Stomach (tissue), 8 donors: ENCODE measurements at regions not wholly inside any gene's neighbourhood (a gene's known extent, or its start where the extent isn't known, plus 50 kb on each side); places are given as distances from the start of the nearest gene placed in this dataset.

Source experiments
- DNase-seq, 2 donors: peaks; one replicate each; pipeline versions ENCODE4 v3.0.0 to v3.0.0-alpha.2; 2013 to 2019
- H3K27ac ChIP-seq, 5 donors: fragments of 200-600 bp in 4 of 5; sonication (generic) in 4 of 5; one replicate each; pipeline ENCODE4 v1.5.1; 2013 to 2019; ENCODE audit warnings: mild to moderate bottlenecking in 1 of 5, moderate library complexity in 1 of 5
- H3K27me3 ChIP-seq, 3 donors: fragments of 200-600 bp; sonication (generic); one replicate each; pipeline ENCODE4 v1.5.1; 2017 to 2019; ENCODE audit warnings: mixed run types in 1 of 3
- H3K36me3 ChIP-seq, 4 donors: fragments of 200-600 bp; sonication (generic); 1 replicate in 3 of 4; 2 replicates in 1 of 4; pipeline ENCODE4 v1.5.1; 2016 to 2019
- H3K4me1 ChIP-seq, 4 donors: fragments of 200-600 bp; sonication (generic); one replicate each; pipeline ENCODE4 v1.5.1; 2016 to 2019
- H3K4me3 ChIP-seq, 4 donors: fragments of 200-600 bp; sonication (generic) in 3 of 4; one replicate each; pipeline ENCODE4 v1.5.1; 2016 to 2019; ENCODE audit warnings: mild to moderate bottlenecking in 1 of 4
- H3K9me3 ChIP-seq, 4 donors: fragments of 200-600 bp; sonication (generic); one replicate each; pipeline ENCODE4 v1.5.1; 2016 to 2019
- EP300 ChIP-seq: sonication (generic); formaldehyde crosslinking; IDR thresholded peaks from one replicate; pipeline ENCODE4 v1.6.1; 2017; ENCODE audit warnings: antibody characterized with exemption
- POLR2A ChIP-seq, 4 donors: fragments of 450-650 bp; IDR thresholded peaks; one replicate each; pipeline ENCODE4 v1.6.1; 2016; ENCODE audit warnings: antibody characterized with exemption in 4 of 4, control low read depth in 2 of 4, mild to moderate bottlenecking in 1 of 4, moderate library complexity in 1 of 4
- POLR2AphosphoS5 ChIP-seq, 3 donors: sonication (generic); formaldehyde crosslinking; IDR thresholded peaks; one replicate each; pipeline ENCODE4 v1.6.1; 2016; ENCODE audit warnings: antibody characterized with exemption in 3 of 3
- WGBS, 5 donors: extraction: QIAGEN DNeasy Blood & Tissue Kit in 3 of 5; methylation state at CpG; one replicate each; pipeline versions ENCODE4 v1.1.5 to v1.1.7; 2013 to 2018; 5-methylcytosine and 5-hydroxymethylcytosine counted together
- intact Hi-C: fragments of 100-400 bp; cut with DNase I; formaldehyde crosslinking; loops from one replicate; pipeline ENCODE4 v1.15.1; 2023; ENCODE audit warnings: low total_unique reads
- TF ChIP-seq, protein P1 (sequence below), 7 experiments: fragments of 450-650 bp in 4 of 7; fragments of 200-600 bp in 3 of 7; sonication (generic) in 3 of 7; IDR thresholded peaks; one replicate each; pipeline ENCODE4 v1.5.1; 2016 to 2019; ENCODE audit warnings: antibody characterized with exemption in 7 of 7, control low read depth in 2 of 7, mild to moderate bottlenecking in 1 of 7
- donor health status: healthy with polysubstance abuse.
- donor health status: Bipolar disorder and iron deficiency.
- donor health status: healthy.

DNA sequence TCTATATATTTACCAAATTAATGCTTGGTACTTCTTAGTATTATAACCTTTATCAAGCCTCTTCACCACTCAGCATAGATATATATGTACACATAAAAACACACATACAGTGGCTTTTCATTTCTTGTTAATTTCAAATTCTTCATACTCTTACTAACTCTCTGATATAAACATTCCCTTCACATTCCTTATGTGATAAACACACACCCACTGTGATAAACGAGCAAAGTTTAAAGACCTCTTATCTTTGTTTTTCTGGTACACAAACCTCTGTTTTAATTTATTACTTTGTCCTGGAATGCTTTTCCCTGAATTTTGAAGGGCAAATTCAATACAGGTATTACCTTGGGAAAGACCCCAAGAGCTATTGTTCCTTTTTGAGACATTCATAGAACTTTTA lies 379.1 kb upstream of the TMPRSS15 start:
- Histone ChIP-seq H3K4me3 (no peak overlapping the region), H3K27me3 (no peaks in the 10 kb centered on the region), H3K9me3 (no peaks in the 10 kb centered on the region), H3K36me3 (no peaks in the 10 kb centered on the region), H3K4me1 (no peaks in the 10 kb centered on the region), H3K27ac (no peak overlapping the region)
- no peak for TF ChIP-seq EP300
- TF ChIP-seq POLR2AphosphoS5 (IDR thresholded peaks at IDR 0.05), result no peak
- no peak for TF ChIP-seq POLR2A (IDR thresholded peaks at IDR 0.05)
- TF ChIP-seq, protein P1, sequence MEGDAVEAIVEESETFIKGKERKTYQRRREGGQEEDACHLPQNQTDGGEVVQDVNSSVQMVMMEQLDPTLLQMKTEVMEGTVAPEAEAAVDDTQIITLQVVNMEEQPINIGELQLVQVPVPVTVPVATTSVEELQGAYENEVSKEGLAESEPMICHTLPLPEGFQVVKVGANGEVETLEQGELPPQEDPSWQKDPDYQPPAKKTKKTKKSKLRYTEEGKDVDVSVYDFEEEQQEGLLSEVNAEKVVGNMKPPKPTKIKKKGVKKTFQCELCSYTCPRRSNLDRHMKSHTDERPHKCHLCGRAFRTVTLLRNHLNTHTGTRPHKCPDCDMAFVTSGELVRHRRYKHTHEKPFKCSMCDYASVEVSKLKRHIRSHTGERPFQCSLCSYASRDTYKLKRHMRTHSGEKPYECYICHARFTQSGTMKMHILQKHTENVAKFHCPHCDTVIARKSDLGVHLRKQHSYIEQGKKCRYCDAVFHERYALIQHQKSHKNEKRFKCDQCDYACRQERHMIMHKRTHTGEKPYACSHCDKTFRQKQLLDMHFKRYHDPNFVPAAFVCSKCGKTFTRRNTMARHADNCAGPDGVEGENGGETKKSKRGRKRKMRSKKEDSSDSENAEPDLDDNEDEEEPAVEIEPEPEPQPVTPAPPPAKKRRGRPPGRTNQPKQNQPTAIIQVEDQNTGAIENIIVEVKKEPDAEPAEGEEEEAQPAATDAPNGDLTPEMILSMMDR (IDR thresholded peaks at IDR 0.05), result no peak
- intact Hi-C loops, result no loop called here
- no peak for DNase-seq
- WGBS, 5 donors, result 7 to 12% (median 9%) methylated on average over 1 of the region's 1 CpG

DNA sequence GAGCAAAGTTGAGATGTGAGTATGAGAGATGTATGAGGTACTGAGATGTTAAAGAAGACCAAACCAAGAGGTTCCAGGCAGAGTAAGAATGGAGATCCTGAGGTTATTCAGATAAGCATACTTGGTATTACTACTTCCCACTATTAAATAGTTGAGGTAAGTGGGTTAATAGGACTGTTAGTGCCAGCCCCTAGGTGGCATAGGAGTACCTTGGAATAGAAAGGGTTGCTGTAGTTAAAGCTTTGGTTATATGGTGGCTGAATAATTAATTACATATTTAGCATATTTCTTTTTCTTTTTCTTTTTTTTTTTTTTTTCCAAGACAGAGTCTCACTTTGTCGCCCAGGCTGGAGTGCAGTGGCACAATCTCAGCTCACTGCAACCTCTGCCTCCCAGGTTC lies 397.9 kb upstream of the TMPRSS15 start:
- Histone ChIP-seq H3K27ac (no peak overlapping the region), H3K4me1 (no peaks in the 10 kb centered on the region), H3K27me3 (no peaks in the 10 kb centered on the region), H3K4me3 (no peak overlapping the region), H3K36me3 (no peaks in the 10 kb centered on the region), H3K9me3 (peaks cover 0 to 14% (median 4%) of the 10 kb centered on the region in 4 donors)
- WGBS, 5 donors, result 53 to 80% (median 72%) methylated on average over 1 of the region's 1 CpG
- DNase-seq, result peak; percentile 27 to 36
- intact Hi-C loops, result no loop called here
- no peak for TF ChIP-seq POLR2AphosphoS5 (IDR thresholded peaks at IDR 0.05)
- TF ChIP-seq EP300, result no peak
- TF ChIP-seq, protein P1 (IDR thresholded peaks at IDR 0.05), result peak in 4 of 7 experiments; percentile 23 to 28 (median 25)
- TF ChIP-seq POLR2A (IDR thresholded peaks at IDR 0.05), result no peak

DNA sequence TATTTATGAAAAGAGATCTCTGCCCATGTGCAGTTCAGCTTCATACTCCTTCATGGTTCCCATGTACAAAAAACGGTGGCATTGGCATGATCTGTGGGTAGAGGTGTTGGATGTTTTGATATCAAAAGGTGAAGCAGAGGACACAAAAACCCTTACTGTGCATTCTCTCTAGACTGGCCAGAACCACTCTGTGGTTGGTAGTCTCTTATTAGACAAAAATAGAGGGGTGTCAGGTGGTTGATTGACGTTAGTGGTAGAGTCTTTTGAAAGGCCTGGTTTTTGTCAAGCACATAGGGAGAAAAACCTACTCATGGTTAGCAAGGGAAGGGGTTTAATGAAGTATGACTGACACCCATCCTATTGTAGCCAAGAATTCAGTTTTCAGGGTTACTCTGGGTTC lies 400.0 kb upstream of the TMPRSS15 start:
- DNase-seq, result no peak
- H3K4me3 ChIP-seq, result no peak overlapping the region

DNA sequence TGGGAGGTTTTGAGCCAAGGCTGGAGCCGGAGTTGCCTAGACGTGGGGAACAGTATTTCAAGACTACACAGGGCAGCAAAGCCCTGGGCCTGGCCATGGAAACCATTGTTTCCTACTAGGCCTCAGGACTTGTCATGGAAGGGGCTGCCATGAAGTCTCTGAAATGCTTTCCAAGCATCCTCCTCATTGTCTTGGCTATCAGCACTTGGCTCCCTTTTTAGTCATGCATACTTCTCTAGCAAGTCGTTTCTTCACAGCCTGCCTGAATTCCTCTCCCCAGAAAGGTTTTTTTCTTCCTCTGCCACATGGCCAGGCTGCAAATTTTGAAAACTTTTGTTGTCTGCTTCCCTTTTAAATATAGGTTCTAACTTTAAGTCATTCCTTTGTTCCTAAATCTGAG lies 406.6 kb upstream of the TMPRSS15 start:
- 72 to 89% (median 81%) methylated on average over 3 of the region's 3 CpGs for WGBS, 5 donors
- no peak overlapping the region for H3K27ac ChIP-seq

More for the DNA sequence above, 400.0 kb upstream of the TMPRSS15 start:
- Histone ChIP-seq H3K27me3 (no peaks in the 10 kb centered on the region), H3K27ac (no peak overlapping the region), H3K36me3 (no peaks in the 10 kb centered on the region), H3K4me1 (no peaks in the 10 kb centered on the region), H3K9me3 (peaks cover 0 to 6% (median under 1%) of the 10 kb centered on the region in 4 donors)
- 79 to 92% (median 90%) methylated on average over 2 of the region's 2 CpGs for WGBS, 5 donors
- intact Hi-C loops, result no loop called here
- TF ChIP-seq EP300, result no peak
- TF ChIP-seq, protein P1 (IDR thresholded peaks at IDR 0.05), result no peak
- no peak for TF ChIP-seq POLR2A (IDR thresholded peaks at IDR 0.05)

More for the DNA sequence above, 406.6 kb upstream of the TMPRSS15 start:
- Histone ChIP-seq H3K4me3 (no peak overlapping the region), H3K36me3 (no peaks in the 10 kb centered on the region), H3K9me3 (peaks cover 0 to 12% (median 0%) of the 10 kb centered on the region in 4 donors), H3K4me1 (peaks cover 0 to 6% (median 2%) of the 10 kb centered on the region in 4 donors), H3K27me3 (no peaks in the 10 kb centered on the region)
- TF ChIP-seq EP300, result no peak
- TF ChIP-seq POLR2A (IDR thresholded peaks at IDR 0.05), result no peak
- TF ChIP-seq, protein P1 (IDR thresholded peaks at IDR 0.05), result no peak
- intact Hi-C loops, result no loop called here
- DNase-seq, result no peak
